ENCODE measurements at regions not wholly inside any gene's neighbourhood (a gene's known extent, or its start where the extent isn't known, plus 50 kb on each side); places are given as distances from the start of the nearest gene placed in this dataset.
A peak's percentile ranks its signal among the peaks of the same experiment; 100 is the strongest.

DNA sequence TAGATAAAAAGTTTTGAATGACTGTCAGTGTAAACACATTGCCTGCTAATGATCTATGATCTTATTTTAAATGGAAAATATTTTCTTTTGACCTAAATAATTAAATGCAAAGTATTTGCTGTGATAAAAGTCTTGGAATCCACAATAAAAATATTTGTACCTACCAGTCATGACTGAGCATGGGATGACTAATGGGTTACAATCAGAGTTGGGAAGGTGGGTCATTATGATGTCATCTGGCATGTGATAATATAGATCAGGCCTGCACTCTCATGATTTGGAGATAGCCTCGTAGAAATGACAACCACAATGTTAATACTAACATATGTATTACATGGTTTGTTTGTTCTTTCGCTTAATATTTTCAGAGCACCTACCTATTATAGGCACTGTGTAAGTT lies 848.8 kb upstream of the KLHL29 start:
- Histone ChIP-seq H3K79me2 (ENCODE audit: low read depth) (no peaks in the 10 kb centered on the region), H3K9ac (no peak overlapping the region), H4K20me1 (ENCODE audit: low read depth) (no peaks in the 10 kb centered on the region)

DNA sequence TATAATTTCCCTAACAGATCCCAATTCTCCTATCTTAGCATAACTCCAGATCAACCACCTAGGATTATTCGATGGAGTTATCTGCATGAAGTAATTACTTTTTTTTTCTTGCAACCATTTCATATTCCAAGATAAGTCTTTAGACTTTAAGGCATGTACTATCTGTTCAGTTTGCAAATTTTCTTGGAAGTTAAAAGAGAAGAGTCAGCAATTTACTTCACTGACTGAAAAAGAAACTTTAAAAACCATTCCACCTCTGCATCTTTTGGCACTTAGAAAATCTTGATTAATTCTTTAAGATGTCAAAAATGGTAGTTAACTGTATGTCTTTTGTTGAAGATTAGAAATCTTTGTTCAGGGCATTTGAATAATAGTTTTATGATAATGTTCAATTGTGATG lies 830.5 kb upstream of the KLHL29 start:
- H3K27ac Mint-ChIP-seq = no peak overlapping the region
- DNase-seq (ENCODE audit: low spot score) = no peak
- Histone ChIP-seq H2AFZ (replicated peaks) (no peak overlapping the region), H3K79me2 (ENCODE audit: low read depth) (no peaks in the 10 kb centered on the region), H3F3A (ENCODE audit: low read depth) (peaks cover 6% of the 10 kb centered on the region), H3K27ac (no peak overlapping the region), H3K9me3 (ENCODE audit: low read depth) (no peaks in the 10 kb centered on the region), H4K20me1 (ENCODE audit: low read depth) (no peaks in the 10 kb centered on the region), H3K4me1 (peaks cover 19% of the 10 kb centered on the region), H3K4me3 (no peak overlapping the region), H3K36me3 (peaks cover 9% of the 10 kb centered on the region), H3K27me3 (no peaks in the 10 kb centered on the region), H3K9ac (no peak overlapping the region), H3K4me2 (no peak overlapping the region)
- H3K4me3 Mint-ChIP-seq = no peak overlapping the region
- no peaks in the 10 kb centered on the region for H3K4me1 Mint-ChIP-seq
- H3K27me3 Mint-ChIP-seq (ENCODE audit: insufficient read depth, low read depth) = peaks cover 2% of the 10 kb centered on the region
- no peaks in the 10 kb centered on the region for H3K36me3 Mint-ChIP-seq
- TF ChIP-seq EZH2 (IDR thresholded peaks at IDR 0.05) = no peak
- TF ChIP-seq, protein P1, sequence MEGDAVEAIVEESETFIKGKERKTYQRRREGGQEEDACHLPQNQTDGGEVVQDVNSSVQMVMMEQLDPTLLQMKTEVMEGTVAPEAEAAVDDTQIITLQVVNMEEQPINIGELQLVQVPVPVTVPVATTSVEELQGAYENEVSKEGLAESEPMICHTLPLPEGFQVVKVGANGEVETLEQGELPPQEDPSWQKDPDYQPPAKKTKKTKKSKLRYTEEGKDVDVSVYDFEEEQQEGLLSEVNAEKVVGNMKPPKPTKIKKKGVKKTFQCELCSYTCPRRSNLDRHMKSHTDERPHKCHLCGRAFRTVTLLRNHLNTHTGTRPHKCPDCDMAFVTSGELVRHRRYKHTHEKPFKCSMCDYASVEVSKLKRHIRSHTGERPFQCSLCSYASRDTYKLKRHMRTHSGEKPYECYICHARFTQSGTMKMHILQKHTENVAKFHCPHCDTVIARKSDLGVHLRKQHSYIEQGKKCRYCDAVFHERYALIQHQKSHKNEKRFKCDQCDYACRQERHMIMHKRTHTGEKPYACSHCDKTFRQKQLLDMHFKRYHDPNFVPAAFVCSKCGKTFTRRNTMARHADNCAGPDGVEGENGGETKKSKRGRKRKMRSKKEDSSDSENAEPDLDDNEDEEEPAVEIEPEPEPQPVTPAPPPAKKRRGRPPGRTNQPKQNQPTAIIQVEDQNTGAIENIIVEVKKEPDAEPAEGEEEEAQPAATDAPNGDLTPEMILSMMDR (IDR thresholded peaks at IDR 0.05) = no peak
- no peak for TF ChIP-seq EZH2phosphoT487 (IDR thresholded peaks at IDR 0.05)
- peaks cover 3% of the 10 kb centered on the region for H3K9me3 Mint-ChIP-seq

More for the DNA sequence above, 848.8 kb upstream of the KLHL29 start:
- Mint-ChIP-seq H3K4me1 (no peaks in the 10 kb centered on the region), H3K36me3 (peaks cover 3% of the 10 kb centered on the region), H3K9me3 (peaks cover 7% of the 10 kb centered on the region), H3K27ac (no peak overlapping the region), H3K4me3 (no peak overlapping the region), H3K27me3 (ENCODE audit: insufficient read depth, low read depth) (peaks cover 4% of the 10 kb centered on the region)
- no peaks in the 10 kb centered on the region for H3F3A ChIP-seq (ENCODE audit: low read depth)
- no peak for DNase-seq (ENCODE audit: low spot score)
- no peaks in the 10 kb centered on the region for H3K9me3 ChIP-seq (ENCODE audit: low read depth)
- no peak overlapping the region for H3K4me3 ChIP-seq
- H2AFZ ChIP-seq (replicated peaks) = no peak overlapping the region
- no peak overlapping the region for H3K4me2 ChIP-seq
- H3K4me1 ChIP-seq = peaks cover 12% of the 10 kb centered on the region
- H3K36me3 ChIP-seq = no peaks in the 10 kb centered on the region
- H3K27ac ChIP-seq = no peak overlapping the region
- no peaks in the 10 kb centered on the region for H3K27me3 ChIP-seq
- no peak for TF ChIP-seq EZH2phosphoT487 (IDR thresholded peaks at IDR 0.05)
- no peak for TF ChIP-seq EZH2 (IDR thresholded peaks at IDR 0.05)
- TF ChIP-seq, protein P1 (IDR thresholded peaks at IDR 0.05) = no peak

DNA sequence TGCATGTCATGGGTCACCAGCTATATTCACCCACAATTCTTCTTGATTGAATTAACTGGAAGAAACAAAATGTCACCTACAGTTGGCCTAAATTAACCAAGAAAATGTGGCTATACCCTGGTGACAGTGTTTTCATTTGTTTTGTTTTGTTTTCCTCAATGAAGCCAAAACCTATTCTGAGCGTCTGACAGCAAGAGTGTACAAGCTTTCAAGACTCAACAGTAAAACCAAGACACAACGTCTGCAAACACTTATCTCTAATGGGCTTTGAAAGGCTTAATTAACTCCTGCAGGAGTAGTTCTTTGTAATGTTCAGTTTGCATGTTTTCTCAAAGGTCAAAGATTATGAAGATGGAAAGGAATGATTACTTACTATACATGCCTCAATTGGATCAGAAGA lies 827.6 kb upstream of the KLHL29 start:
- H3K27ac Mint-ChIP-seq = no peak overlapping the region
- no peaks in the 10 kb centered on the region for H3K79me2 ChIP-seq (ENCODE audit: low read depth)
- peak overlapping the region; percentile 31 for H3K4me2 ChIP-seq
- H3K4me1 Mint-ChIP-seq = peaks cover 6% of the 10 kb centered on the region
- peaks cover 12% of the 10 kb centered on the region for H3F3A ChIP-seq (ENCODE audit: low read depth)
- peak overlapping the region; percentile 3 for H3K27ac ChIP-seq
- H3K36me3 Mint-ChIP-seq = no peaks in the 10 kb centered on the region
- DNase-seq (ENCODE audit: low spot score) = peak; percentile 9
- no peaks in the 10 kb centered on the region for H3K9me3 Mint-ChIP-seq
- H3K9me3 ChIP-seq (ENCODE audit: low read depth) = no peaks in the 10 kb centered on the region
- TF ChIP-seq, protein P1 (IDR thresholded peaks at IDR 0.05) = no peak
- TF ChIP-seq EZH2phosphoT487 (IDR thresholded peaks at IDR 0.05) (no peak), EZH2 (IDR thresholded peaks at IDR 0.05) (no peak)
- H3K9ac ChIP-seq = no peak overlapping the region
- no peak overlapping the region for H3K4me3 Mint-ChIP-seq
- H2AFZ ChIP-seq (replicated peaks) = no peak overlapping the region
- peaks cover 5% of the 10 kb centered on the region for H3K36me3 ChIP-seq
- H3K4me3 ChIP-seq = no peak overlapping the region
- no peaks in the 10 kb centered on the region for H4K20me1 ChIP-seq (ENCODE audit: low read depth)
- peaks cover 42% of the 10 kb centered on the region for H3K4me1 ChIP-seq
- no peaks in the 10 kb centered on the region for H3K27me3 Mint-ChIP-seq (ENCODE audit: insufficient read depth, low read depth)
- no peaks in the 10 kb centered on the region for H3K27me3 ChIP-seq
